Activated CD8-positive, alpha-beta T cell treated with anti-CD3 and anti-CD28 coated beads for 36 hours (primary cell): ENCODE measurements at regions not wholly inside any gene's neighbourhood (a gene's known extent, or its start where the extent isn't known, plus 50 kb on each side); places are given as distances from the start of the nearest gene placed in this dataset.

Source experiments
- ATAC-seq: fragments of 200-7000 bp; cut with Tn5 transposase; one replicate; pipeline ENCODE4 v1.10.0; 2021; ENCODE audit warnings: mild to moderate bottlenecking, moderate library complexity
- CTCF ChIA-PET: fragments of 350-600 bp; sonication (Branson Sonifier 250); formaldehyde crosslinking; loops from one replicate; lab custom pipeline; 2021; ENCODE audit warnings: antibody characterized with exemption; lab: Charles Lee
- POLR2A ChIA-PET: fragments of 350-600 bp; sonication (Branson Sonifier 250); formaldehyde crosslinking; loops from one replicate; lab custom pipeline; 2021; ENCODE audit warnings: antibody characterized with exemption; lab: Charles Lee
- DNase-seq: peaks from one replicate; pipeline ENCODE4 v3.0.0-alpha.2; 2020
- H3K27ac Mint-ChIP-seq: one replicate; pipeline ENCODE4 v1.8.0; 2021; ENCODE audit warnings: mild to moderate bottlenecking, mixed read lengths
- H3K27me3 Mint-ChIP-seq: one replicate; pipeline ENCODE4 v1.8.0; 2021; ENCODE audit warnings: mixed read lengths
- H3K36me3 Mint-ChIP-seq: one replicate; pipeline ENCODE4 v1.8.0; 2021; ENCODE audit warnings: low read depth, mixed read lengths
- H3K4me1 Mint-ChIP-seq: one replicate; pipeline ENCODE4 v1.8.0; 2021; ENCODE audit warnings: low read depth, mixed read lengths
- H3K4me3 Mint-ChIP-seq: one replicate; pipeline ENCODE4 v1.8.0; 2021; ENCODE audit warnings: mild to moderate bottlenecking, moderate library complexity, mixed read lengths
- H3K9me3 Mint-ChIP-seq: one replicate; pipeline ENCODE4 v1.8.0; 2021; ENCODE audit warnings: mixed read lengths
- CTCF ChIP-seq: fragments of 200-600 bp; IDR thresholded peaks from one replicate; pipeline ENCODE4 v1.8.0; 2022; ENCODE audit warnings: antibody characterized with exemption, mild to moderate bottlenecking
- intact Hi-C: fragments of 100-400 bp; cut with micrococcal nuclease; formaldehyde crosslinking; loops from one replicate; pipeline ENCODE4 v1.10.0; 2022

GRCh38 chr9:82201196-82201595 is 212.6 kb downstream of the SPATA31D1 start:
- Mint-ChIP-seq H3K4me3 (no peak overlapping the region), H3K27me3 (no peaks in the 10 kb centered on the region), H3K4me1 (no peaks in the 10 kb centered on the region), H3K9me3 (no peaks in the 10 kb centered on the region), H3K36me3 (no peaks in the 10 kb centered on the region), H3K27ac (no peak overlapping the region)
- intact Hi-C loops: no loop called here
- no peak for DNase-seq
- ChIA-PET POLR2A (no interaction called here), CTCF (interaction anchor here (0.7 kb wide), 1 partner anchor 24 kb away, joined by 3 read pairs; no protein-coding TSS in a partner anchor)
- TF ChIP-seq CTCF: no peak
- ATAC-seq: no peak

GRCh38 chr9:82202808-82203207 is 214.2 kb downstream of the SPATA31D1 start:
- H3K4me1 Mint-ChIP-seq: no peaks in the 10 kb centered on the region
- intact Hi-C loops: no loop called here
- CTCF ChIA-PET: no interaction called here
- no peak for TF ChIP-seq CTCF
- ATAC-seq (no peak), DNase-seq (no peak)
- no peaks in the 10 kb centered on the region for H3K36me3 Mint-ChIP-seq
- H3K27ac Mint-ChIP-seq: no peak overlapping the region
- POLR2A ChIA-PET: no interaction called here
- H3K27me3 Mint-ChIP-seq: no peaks in the 10 kb centered on the region
- H3K4me3 Mint-ChIP-seq: no peak overlapping the region
- no peaks in the 10 kb centered on the region for H3K9me3 Mint-ChIP-seq

GRCh38 chr9:82206490-82206889 is 217.9 kb downstream of the SPATA31D1 start:
- POLR2A ChIA-PET: no interaction called here
- ATAC-seq (no peak), DNase-seq (no peak)
- Mint-ChIP-seq H3K4me1 (no peaks in the 10 kb centered on the region), H3K36me3 (no peaks in the 10 kb centered on the region), H3K9me3 (peaks cover 3% of the 10 kb centered on the region), H3K4me3 (no peak overlapping the region), H3K27me3 (no peaks in the 10 kb centered on the region), H3K27ac (no peak overlapping the region)
- CTCF ChIA-PET: no interaction called here
- intact Hi-C loops: no loop called here
- TF ChIP-seq CTCF: no peak

GRCh38 chr9:82206946-82207345 is 218.4 kb downstream of the SPATA31D1 start:
- H3K4me3 Mint-ChIP-seq: no peak overlapping the region
- POLR2A ChIA-PET: no interaction called here
- intact Hi-C loops: no loop called here
- CTCF ChIA-PET: no interaction called here
- TF ChIP-seq CTCF: no peak
- H3K4me1 Mint-ChIP-seq: no peaks in the 10 kb centered on the region
- peaks cover 3% of the 10 kb centered on the region for H3K9me3 Mint-ChIP-seq
- H3K27ac Mint-ChIP-seq: no peak overlapping the region
- no peaks in the 10 kb centered on the region for H3K36me3 Mint-ChIP-seq
- DNase-seq (no peak), ATAC-seq (no peak)
- H3K27me3 Mint-ChIP-seq: no peaks in the 10 kb centered on the region

GRCh38 chr9:82208741-82209450 is 220.3 kb downstream of the SPATA31D1 start:
- DNase-seq (no peak), ATAC-seq (no peak)
- H3K4me3 Mint-ChIP-seq: no peak overlapping the region
- no peak for TF ChIP-seq CTCF
- no peaks in the 10 kb centered on the region for H3K27me3 Mint-ChIP-seq
- ChIA-PET POLR2A (no interaction called here), CTCF (no interaction called here)
- H3K4me1 Mint-ChIP-seq: no peaks in the 10 kb centered on the region
- H3K36me3 Mint-ChIP-seq: no peaks in the 10 kb centered on the region
- H3K9me3 Mint-ChIP-seq: peaks cover 3% of the 10 kb centered on the region
- no peak overlapping the region for H3K27ac Mint-ChIP-seq
- intact Hi-C loops: no loop called here
